ENCODE measurements at regions not wholly inside any gene's neighbourhood (a gene's known extent, or its start where the extent isn't known, plus 50 kb on each side); places are given as distances from the start of the nearest gene placed in this dataset.

DNA sequence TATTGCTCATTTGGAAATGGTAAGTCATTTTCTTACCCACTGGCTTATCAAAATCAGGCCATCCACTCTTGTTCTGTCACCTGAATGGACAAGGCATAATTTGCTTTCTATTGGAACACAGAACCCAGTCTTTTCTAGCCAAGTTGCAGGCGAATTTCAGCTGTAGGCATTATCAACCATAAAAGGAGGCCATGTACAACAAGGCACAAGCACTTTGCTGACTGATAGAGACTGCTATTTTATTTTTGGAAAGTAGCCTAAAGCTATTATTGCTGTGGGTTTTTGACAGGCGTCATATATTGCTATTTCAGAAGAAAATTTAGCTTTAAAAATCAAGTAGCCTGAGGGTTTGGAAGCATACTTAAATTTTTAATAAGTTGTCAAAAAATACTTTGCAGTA, 344.2 kb downstream of the HDGFL1 start:
- Histone ChIP-seq H3K27ac (no peak overlapping the region), H3K27me3 (no peaks in the 10 kb centered on the region), H3K36me3 (no peaks in the 10 kb centered on the region), H3K4me3 (no peak overlapping the region), H3K9me3 (no peaks in the 10 kb centered on the region), H3K4me1 (peaks cover 0 to 27% (median 14%) of the 10 kb centered on the region in 4 donors)
- intact Hi-C loops (cut with DNase I), result no loop called here
- TF ChIP-seq POLR2AphosphoS5 (IDR thresholded peaks at IDR 0.05) (no peak), EP300 (IDR thresholded peaks at IDR 0.05) (no peak), CTCF (IDR thresholded peaks at IDR 0.05) (no peak), POLR2A (IDR thresholded peaks at IDR 0.05) (no peak)
- 75% methylated on average over 2 of the region's 2 CpGs for WGBS, 2 donors
- DNase-seq, result no peak

- H3K4me1 ChIP-seq, result peaks cover 0 to 27% (median 14%) of the 10 kb centered on the region in 4 donors
- H3K4me3 ChIP-seq, result no peak overlapping the region
- no peak for DNase-seq
- no peaks in the 10 kb centered on the region for H3K27me3 ChIP-seq
- H3K9me3 ChIP-seq, result no peaks in the 10 kb centered on the region
- TF ChIP-seq CTCF (IDR thresholded peaks at IDR 0.05), result no peak
- TF ChIP-seq POLR2AphosphoS5 (IDR thresholded peaks at IDR 0.05), result peak in 3 of 4 donors; percentile 57 to 89 (median 87)
- no peak for TF ChIP-seq POLR2A (IDR thresholded peaks at IDR 0.05)
- intact Hi-C loops (cut with DNase I), result no loop called here
- no peaks in the 10 kb centered on the region for H3K36me3 ChIP-seq
- 62 to 70% methylated on average over 2 of the region's 2 CpGs for WGBS, 2 donors
- no peak overlapping the region for H3K27ac ChIP-seq
These were observed 348.0 kb downstream of the HDGFL1 start for GRCh38 chr6:22917344-22917743.

GRCh38 chr6:22921828-22922227, 352.5 kb downstream of the HDGFL1 start:
- H3K4me3 ChIP-seq, result no peak overlapping the region
- no peak for DNase-seq
- intact Hi-C loops (cut with DNase I), result no loop called here
- no peak overlapping the region for H3K27ac ChIP-seq
- WGBS, 2 donors, result 59 to 85% methylated on average over 2 of the region's 2 CpGs
- TF ChIP-seq CTCF (IDR thresholded peaks at IDR 0.05), result no peak
- TF ChIP-seq POLR2A (IDR thresholded peaks at IDR 0.05), result no peak
- TF ChIP-seq POLR2AphosphoS5 (IDR thresholded peaks at IDR 0.05), result no peak
- TF ChIP-seq EP300 (IDR thresholded peaks at IDR 0.05), result no peak
- no peaks in the 10 kb centered on the region for H3K9me3 ChIP-seq
- H3K36me3 ChIP-seq, result no peaks in the 10 kb centered on the region
- H3K27me3 ChIP-seq, result no peaks in the 10 kb centered on the region
- H3K4me1 ChIP-seq, result peaks cover 0 to 19% (median 10%) of the 10 kb centered on the region in 4 donors

- intact Hi-C loops (cut with DNase I), result no loop called here
- 46 to 66% methylated on average over 2 of the region's 2 CpGs for WGBS, 2 donors
- no peaks in the 10 kb centered on the region for H3K9me3 ChIP-seq
- H3K4me3 ChIP-seq, result no peak overlapping the region
- H3K27me3 ChIP-seq, result no peaks in the 10 kb centered on the region
- H3K4me1 ChIP-seq, result peaks cover 0 to 28% (median 13%) of the 10 kb centered on the region in 4 donors
- no peak for TF ChIP-seq POLR2A (IDR thresholded peaks at IDR 0.05)
- TF ChIP-seq CTCF (IDR thresholded peaks at IDR 0.05), result no peak
- TF ChIP-seq POLR2AphosphoS5 (IDR thresholded peaks at IDR 0.05), result no peak
- TF ChIP-seq EP300 (IDR thresholded peaks at IDR 0.05), result no peak
- no peak for DNase-seq
- no peaks in the 10 kb centered on the region for H3K36me3 ChIP-seq
- no peak overlapping the region for H3K27ac ChIP-seq
These were observed 356.0 kb downstream of the HDGFL1 start for GRCh38 chr6:22925304-22925835.

All from sigmoid colon (tissue), 6 donors.